Astrocyte (in vitro differentiated cells and primary cell): ENCODE measurements at regions not wholly inside any gene's neighbourhood (a gene's known extent, or its start where the extent isn't known, plus 50 kb on each side); places are given as distances from the start of the nearest gene placed in this dataset.

Experiments used
- EZH2 ChIP-seq: IDR thresholded peaks from 2 replicates; pipeline ENCODE4 v1.6.1; 2012; ENCODE audit warnings: mild to moderate bottlenecking, low read length, inconsistent platforms; ENCODE audit not compliant: insufficient read depth
- TF ChIP-seq, protein P1 (sequence below): IDR thresholded peaks from 2 replicates; pipeline ENCODE4 v1.5.1; 2011; ENCODE audit warnings: low read depth, mild to moderate bottlenecking, inconsistent platforms, low read length, moderate library complexity; ENCODE audit not compliant: insufficient read depth

GRCh38 chr1:79128722-79129121 lies 122.2 kb upstream of the ADGRL4 start:
- TF ChIP-seq, protein P1, sequence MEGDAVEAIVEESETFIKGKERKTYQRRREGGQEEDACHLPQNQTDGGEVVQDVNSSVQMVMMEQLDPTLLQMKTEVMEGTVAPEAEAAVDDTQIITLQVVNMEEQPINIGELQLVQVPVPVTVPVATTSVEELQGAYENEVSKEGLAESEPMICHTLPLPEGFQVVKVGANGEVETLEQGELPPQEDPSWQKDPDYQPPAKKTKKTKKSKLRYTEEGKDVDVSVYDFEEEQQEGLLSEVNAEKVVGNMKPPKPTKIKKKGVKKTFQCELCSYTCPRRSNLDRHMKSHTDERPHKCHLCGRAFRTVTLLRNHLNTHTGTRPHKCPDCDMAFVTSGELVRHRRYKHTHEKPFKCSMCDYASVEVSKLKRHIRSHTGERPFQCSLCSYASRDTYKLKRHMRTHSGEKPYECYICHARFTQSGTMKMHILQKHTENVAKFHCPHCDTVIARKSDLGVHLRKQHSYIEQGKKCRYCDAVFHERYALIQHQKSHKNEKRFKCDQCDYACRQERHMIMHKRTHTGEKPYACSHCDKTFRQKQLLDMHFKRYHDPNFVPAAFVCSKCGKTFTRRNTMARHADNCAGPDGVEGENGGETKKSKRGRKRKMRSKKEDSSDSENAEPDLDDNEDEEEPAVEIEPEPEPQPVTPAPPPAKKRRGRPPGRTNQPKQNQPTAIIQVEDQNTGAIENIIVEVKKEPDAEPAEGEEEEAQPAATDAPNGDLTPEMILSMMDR: no peak
- TF ChIP-seq EZH2: no peak
